Upper lobe of right lung (tissue), 1 donor: ENCODE measurements at regions not wholly inside any gene's neighbourhood (a gene's known extent, or its start where the extent isn't known, plus 50 kb on each side); places are given as distances from the start of the nearest gene placed in this dataset.

Experiments
- ATAC-seq: fragments of 200-7000 bp; cut with Tn5 transposase; one replicate; pipeline ENCODE4 v1.9.1; 2020; ENCODE audit warnings: mild to moderate bottlenecking, moderate library complexity
- DNase-seq: peaks from one replicate; pipeline ENCODE4 v3.0.0-alpha.2; 2020
- H3K27ac ChIP-seq: fragments of 200-600 bp; one replicate; pipeline ENCODE4 v1.8.0; 2022
- H3K27me3 ChIP-seq: fragments of 200-600 bp; one replicate; pipeline ENCODE4 v1.8.0; 2022; ENCODE audit warnings: mild to moderate bottlenecking
- H3K36me3 ChIP-seq: fragments of 200-600 bp; one replicate; pipeline ENCODE4 v1.8.0; 2022
- H3K4me1 ChIP-seq: fragments of 200-600 bp; one replicate; pipeline ENCODE4 v1.8.0; 2022
- H3K4me3 ChIP-seq: fragments of 200-600 bp; one replicate; pipeline ENCODE4 v1.8.0; 2022; ENCODE audit warnings: mild to moderate bottlenecking
- H3K9me3 ChIP-seq: fragments of 200-600 bp; one replicate; pipeline ENCODE4 v1.8.0; 2022
- CTCF ChIP-seq: fragments of 200-600 bp; IDR thresholded peaks from one replicate; pipeline ENCODE4 v1.8.0; 2022; ENCODE audit warnings: antibody characterized with exemption
- intact Hi-C: fragments of 100-400 bp; cut with DNase I; formaldehyde crosslinking; loops from one replicate; pipeline ENCODE4 v1.11.0; 2022
- donor health status: DM: no; HTN: yes; CAD: no; lungs with severe emphysema.

- peak; percentile 57 for ATAC-seq
- DNase-seq, result no peak
- Histone ChIP-seq H3K27ac (no peak overlapping the region), H3K4me1 (no peaks in the 10 kb centered on the region), H3K27me3 (no peaks in the 10 kb centered on the region), H3K4me3 (no peak overlapping the region), H3K36me3 (no peaks in the 10 kb centered on the region), H3K9me3 (no peaks in the 10 kb centered on the region)
- intact Hi-C loops, result no loop called here
- TF ChIP-seq CTCF, result peak; percentile 42
Measured at GRCh38 chr2:158745067-158745865, 49.9 kb upstream of the DAPL1 start.
